K562 (cell line): ENCODE measurements at regions not wholly inside any gene's neighbourhood (a gene's known extent, or its start where the extent isn't known, plus 50 kb on each side); places are given as distances from the start of the nearest gene placed in this dataset.

Experiments used
- ATAC-seq: fragments of 200-7000 bp; cut with Tn5 transposase; 3 replicates; pipeline ENCODE4 v1.9.1; 2020; ENCODE audit warnings: moderate library complexity
- BruUV-seq: library from RNA; stranded (reverse); fragments of 400-500 nt; replicated peaks from 2 replicates; lab custom pipeline; 2021; lab: Mats Ljungman, UMichigan
- CTCF ChIA-PET: fragments of 300-600 bp; formaldehyde crosslinking; extraction: SDS; loops from one replicate; lab custom pipeline; 2021; ENCODE audit warnings: low intra/inter-chr PET ratio; lab: Yijun Ruan, JAX
- POLR2A ChIA-PET: fragments of 300-600, 350-650 bp; sonication (Branson Sonifier 250); formaldehyde crosslinking; extraction: SDS; loops from one replicate; lab custom pipeline; 2021; ENCODE audit warnings: antibody characterized with exemption, inconsistent platforms; lab: Yijun Ruan, JAX
- DNase-seq, 4 experiments: peaks; one replicate each; pipeline versions ENCODE4 v3.0.0 to v3.0.0-alpha.2; 2011 to 2018; ENCODE audit warnings: low spot score in 3 of 4, mixed read lengths in 3 of 4; ENCODE audit errors: extremely low read depth in 1 of 4
- FAIRE-seq: peaks from 2 replicates; lab custom pipeline; 2011; peaks lifted over from hg19 to GRCh38; lab: Jason Lieb, UNC
- H2AFZ ChIP-seq: 2 replicates; pipeline ENCODE4 v1.6.0; 2011; ENCODE audit warnings: low read depth, low read length, control low read depth, inconsistent platforms
- H3K27ac ChIP-seq: fragments of 200-600 bp; 3 replicates; pipeline ENCODE4 v1.8.0; 2011; ENCODE audit warnings: low read depth, mild to moderate bottlenecking, control low read depth, inconsistent platforms, low read length, moderate library complexity, mixed read lengths; ENCODE audit errors: extremely low read depth
- H3K27me3 ChIP-seq, 2 experiments: fragments of 300-600 bp in 1 of 2; 2 replicates in 1 of 2; 3 replicates in 1 of 2; pipeline versions ENCODE4 v1.6.0 to v1.8.0; 2011; ENCODE audit warnings: inconsistent platforms in 2 of 2, low read length in 2 of 2, mild to moderate bottlenecking in 1 of 2, mixed read lengths in 1 of 2, moderate library complexity in 1 of 2; ENCODE audit not compliant: control insufficient read depth in 2 of 2, insufficient read depth in 2 of 2
- H3K36me3 ChIP-seq: fragments of 300-600 bp; 3 replicates; pipeline ENCODE4 v1.8.0; 2011; ENCODE audit warnings: mild to moderate bottlenecking, low read length, inconsistent platforms; ENCODE audit not compliant: control insufficient read depth, insufficient read depth
- H3K4me1 ChIP-seq, 2 experiments: fragments of 200-600 bp in 1 of 2; replicated peaks in 1 of 2; 2 replicates in 1 of 2; 3 replicates in 1 of 2; pipeline versions ENCODE4 v1.5.1 to v1.8.0; 2011; ENCODE audit warnings: inconsistent platforms in 2 of 2, low read length in 2 of 2, mild to moderate bottlenecking in 1 of 2, mixed read lengths in 1 of 2, moderate library complexity in 1 of 2; ENCODE audit not compliant: control insufficient read depth in 2 of 2, insufficient read depth in 2 of 2
- H3K4me2 ChIP-seq: 2 replicates; pipeline ENCODE4 v1.6.1; 2011; ENCODE audit warnings: low read length, control low read depth, inconsistent platforms, mixed read lengths; ENCODE audit not compliant: insufficient read depth
- H3K4me3 ChIP-seq: fragments of 200-600 bp; sonication (generic), shearing (Covaris generic); 2 replicates; pipeline ENCODE4 v1.5.1; 2016; ENCODE audit warnings: control low read depth, inconsistent platforms
- H3K79me2 ChIP-seq: fragments of 200-600 bp; 3 replicates; pipeline ENCODE4 v1.8.0; 2011; ENCODE audit warnings: low read length, inconsistent platforms; ENCODE audit not compliant: control insufficient read depth, insufficient read depth
- H3K9ac ChIP-seq, 2 experiments: 2 replicates each; pipeline versions ENCODE4 v1.6.0 to v1.6.1; 2011; ENCODE audit warnings: low read depth in 2 of 2, low read length in 2 of 2, control low read depth in 1 of 2, inconsistent platforms in 1 of 2, mild to moderate bottlenecking in 1 of 2, mixed read lengths in 1 of 2; ENCODE audit not compliant: insufficient read depth in 1 of 2
- H3K9me1 ChIP-seq: one replicate; pipeline ENCODE4 v1.6.0; 2011; ENCODE audit warnings: inconsistent platforms, mild to moderate bottlenecking, low read length, moderate library complexity; ENCODE audit not compliant: control insufficient read depth, insufficient read depth
- H3K9me3 ChIP-seq: replicated peaks from 2 replicates; pipeline ENCODE4 v1.5.1; 2011; ENCODE audit warnings: low read depth, low read length, inconsistent platforms; ENCODE audit not compliant: control insufficient read depth, insufficient read depth
- H4K20me1 ChIP-seq: replicated peaks from 2 replicates; pipeline ENCODE4 v1.6.1; 2011; ENCODE audit warnings: low read length, inconsistent platforms, mixed read lengths; ENCODE audit not compliant: control insufficient read depth, insufficient read depth
- FOXA3 ChIP-seq, 2 experiments: fragments of 450-650 bp in 1 of 2; sonication (generic) in 1 of 2; formaldehyde crosslinking; IDR thresholded peaks in 1 of 2; conservative IDR thresholded peaks in 1 of 2; 2 replicates each; pipeline versions ENCODE4 v1.4.0 to v1.8.0; 2020 to 2022; ENCODE audit warnings: mild to moderate bottlenecking in 2 of 2, missing genetic modification reagents in 1 of 2
- GMEB1 ChIP-seq: fragments of 250-450 bp; sonication (Bioruptor Pico); IDR thresholded peaks from 2 replicates; pipeline ENCODE4 v1.4.0; 2020; ENCODE audit warnings: mild to moderate bottlenecking
- HBP1 ChIP-seq: fragments of 450-650 bp; formaldehyde crosslinking; IDR thresholded peaks from 2 replicates; pipeline ENCODE4 v1.4.0; 2022; ENCODE audit warnings: missing genetic modification characterization
- ILK ChIP-seq: fragments of 450-650 bp; IDR thresholded peaks from 2 replicates; pipeline ENCODE4 v1.6.1; 2016; ENCODE audit warnings: missing genetic modification characterization, low read depth, mild to moderate bottlenecking, missing compliant biosample characterization, moderate library complexity, borderline replicate concordance
- MYC ChIP-seq, 2 experiments: fragments of 250-450 bp in 1 of 2; sonication (Bioruptor Pico) in 1 of 2; IDR thresholded peaks; 2 replicates each; pipeline versions ENCODE4 v1.5.1 to v1.6.1; 2012 to 2021; ENCODE audit warnings: low read depth in 2 of 2, borderline replicate concordance in 1 of 2, improper control_type of control experiment in 1 of 2, low read length in 1 of 2, mild to moderate bottlenecking in 1 of 2, moderate library complexity in 1 of 2
- ZNF695 ChIP-seq: fragments of 450-650 bp; formaldehyde crosslinking; IDR thresholded peaks from 2 replicates; pipeline ENCODE4 v1.4.0; 2020; ENCODE audit warnings: mild to moderate bottlenecking, moderate library complexity
- WGBS: fragments of 100-300 bp; shearing (Covaris generic); methylation state at CpG from one replicate; pipeline ENCODE4 v1.1.6; 2016; ENCODE audit warnings: low coverage, mixed read lengths; ENCODE audit not compliant: insufficient coverage; ENCODE audit errors: missing lambda C conversion rate; 5-methylcytosine and 5-hydroxymethylcytosine counted together
- in situ Hi-C: fragments of 300-500 bp; cut with MboI; formaldehyde crosslinking; loops from 4 replicates; pipeline ENCODE4 v1.15.0; 2018; ENCODE audit warnings: inconsistent platforms, mixed read lengths
- intact Hi-C: fragments of 100-400 bp; cut with micrococcal nuclease; formaldehyde crosslinking; loops from 2 replicates; pipeline ENCODE4 v1.14.2; 2022

- DNase-seq, result no peak
- peaks cover 1% of the 10 kb centered on the region; the same call in 1 of the 2 replicates for H3K9me3 ChIP-seq
- H3K4me2 ChIP-seq, result no peak overlapping the region
- H3K27ac ChIP-seq, result no peak overlapping the region
- no peaks in the 10 kb centered on the region for H3K27me3 ChIP-seq
- in situ Hi-C loops, result no loop called here
- no peak overlapping the region for H3K9ac ChIP-seq
- BruUV-seq, result no TSS peak
- no peaks in the 10 kb centered on the region for H3K9me1 ChIP-seq
- intact Hi-C loops, result no loop called here
- ChIA-PET POLR2A (no interaction called here), CTCF (no interaction called here)
- H3K4me3 ChIP-seq, result no peak overlapping the region
- no peaks in the 10 kb centered on the region for H3K4me1 ChIP-seq
- TF ChIP-seq ZNF695 (CRISPR knock-in tag), result no peak
- no peak for TF ChIP-seq FOXA3 (CRISPR knock-in tag; conservative IDR thresholded peaks at IDR 0.05 in 1 of 2, IDR thresholded peaks at IDR 0.05 in 1 of 2)
- TF ChIP-seq ILK (tag), result no peak
- TF ChIP-seq MYC (IDR thresholded peaks at IDR 0.05; ENCODE audit: low read depth, low read length), result no peak
- TF ChIP-seq MYC (CRISPR knock-in tag; IDR thresholded peaks at IDR 0.05; ENCODE audit: borderline replicate concordance, low read depth), result no peak
- TF ChIP-seq GMEB1 (CRISPR knock-in tag), result no peak
- TF ChIP-seq HBP1 (CRISPR knock-in tag), result no peak
- no peak for FAIRE-seq
- H3K36me3 ChIP-seq, result no peaks in the 10 kb centered on the region
- WGBS, result 0% methylated on average over 2 of the region's 2 CpGs
- no peaks in the 10 kb centered on the region for H3K79me2 ChIP-seq
- no peaks in the 10 kb centered on the region for H4K20me1 ChIP-seq
- no peak overlapping the region for H2AFZ ChIP-seq
- no peak for ATAC-seq
These were observed 292.6 kb upstream of the TGFBR2 start for GRCh38 chr3:30313840-30314239.
